ENCODE measurements at regions not wholly inside any gene's neighbourhood (a gene's known extent, or its start where the extent isn't known, plus 50 kb on each side); places are given as distances from the start of the nearest gene placed in this dataset.

- DNase-seq (peak in 1 of 2 donors; percentile 52), ATAC-seq (ENCODE audit: low FRiP score) (peak; percentile 84)
Measured at GRCh38 chr5:56358703-56359681, 125.9 kb upstream of the ANKRD55 start.

GRCh38 chr5:56358046-56358445 is 124.9 kb upstream of the ANKRD55 start:
- no peak for DNase-seq
- 98 to 100% methylated on average over 1 of the region's 1 CpG for WGBS, 2 donors
- no peak overlapping the region for H3K4me3 ChIP-seq (ENCODE audit: low read length in 2 of 2)
- no peak for ATAC-seq (ENCODE audit: low FRiP score)
- H3K9me3 ChIP-seq (ENCODE audit: control insufficient read depth, low read length), result no peaks in the 10 kb centered on the region
- no peaks in the 10 kb centered on the region for H3K27me3 ChIP-seq (ENCODE audit: control insufficient read depth in 1 of 2, insufficient read depth in 2 of 2, low read length in 1 of 2)
- no peaks in the 10 kb centered on the region for H3K36me3 ChIP-seq (ENCODE audit: control insufficient read depth in 1 of 2, insufficient read depth in 2 of 2, low read length in 1 of 2)
- H3K4me1 ChIP-seq (ENCODE audit: control insufficient read depth in 1 of 2, insufficient read depth in 2 of 2, low read length in 2 of 2), result peaks cover 2 to 6% of the 10 kb centered on the region in 2 donors
- no peak overlapping the region for H3K27ac ChIP-seq (ENCODE audit: low read depth in 1 of 2, low read length in 2 of 2)
- intact Hi-C loops (cut with DNase I), result no loop called here

More at GRCh38 chr5:56358703-56359681, 125.9 kb upstream of the ANKRD55 start:
- intact Hi-C loops (cut with DNase I), result no loop called here
- Histone ChIP-seq H3K36me3 (ENCODE audit: control insufficient read depth in 1 of 2, insufficient read depth in 2 of 2, low read length in 1 of 2) (no peaks in the 10 kb centered on the region), H3K27ac (ENCODE audit: low read depth in 1 of 2, low read length in 2 of 2) (peak overlapping the region; percentile 28 to 59), H3K4me3 (ENCODE audit: low read length in 2 of 2) (no peak overlapping the region), H3K4me1 (ENCODE audit: control insufficient read depth in 1 of 2, insufficient read depth in 2 of 2, low read length in 2 of 2) (peaks cover 0 to 6% of the 10 kb centered on the region in 2 donors), H3K27me3 (ENCODE audit: control insufficient read depth in 1 of 2, insufficient read depth in 2 of 2, low read length in 1 of 2) (no peaks in the 10 kb centered on the region), H3K9me3 (ENCODE audit: control insufficient read depth, low read length) (no peaks in the 10 kb centered on the region)
- 5 to 10% methylated on average over 12 of the region's 12 CpGs for WGBS, 2 donors

GRCh38 chr5:56357426-56357825 is 124.3 kb upstream of the ANKRD55 start:
- Histone ChIP-seq H3K9me3 (ENCODE audit: control insufficient read depth, low read length) (no peaks in the 10 kb centered on the region), H3K4me1 (ENCODE audit: control insufficient read depth in 1 of 2, insufficient read depth in 2 of 2, low read length in 2 of 2) (peaks cover 2 to 6% of the 10 kb centered on the region in 2 donors), H3K27ac (ENCODE audit: low read depth in 1 of 2, low read length in 2 of 2) (no peak overlapping the region), H3K27me3 (ENCODE audit: control insufficient read depth in 1 of 2, insufficient read depth in 2 of 2, low read length in 1 of 2) (no peaks in the 10 kb centered on the region), H3K36me3 (ENCODE audit: control insufficient read depth in 1 of 2, insufficient read depth in 2 of 2, low read length in 1 of 2) (no peaks in the 10 kb centered on the region), H3K4me3 (ENCODE audit: low read length in 2 of 2) (no peak overlapping the region)
- intact Hi-C loops (cut with DNase I), result no loop called here
- ATAC-seq (ENCODE audit: low FRiP score) (no peak), DNase-seq (no peak)

GRCh38 chr5:56356836-56357160 is 123.7 kb upstream of the ANKRD55 start:
- Histone ChIP-seq H3K4me3 (ENCODE audit: low read length in 2 of 2) (no peak overlapping the region), H3K4me1 (ENCODE audit: control insufficient read depth in 1 of 2, insufficient read depth in 2 of 2, low read length in 2 of 2) (peaks cover 2 to 6% of the 10 kb centered on the region in 2 donors), H3K27me3 (ENCODE audit: control insufficient read depth in 1 of 2, insufficient read depth in 2 of 2, low read length in 1 of 2) (no peaks in the 10 kb centered on the region), H3K36me3 (ENCODE audit: control insufficient read depth in 1 of 2, insufficient read depth in 2 of 2, low read length in 1 of 2) (no peaks in the 10 kb centered on the region), H3K27ac (ENCODE audit: low read depth in 1 of 2, low read length in 2 of 2) (no peak overlapping the region), H3K9me3 (ENCODE audit: control insufficient read depth, low read length) (no peaks in the 10 kb centered on the region)
- no peak for ATAC-seq (ENCODE audit: low FRiP score)
- no peak for DNase-seq
- intact Hi-C loops (cut with DNase I), result no loop called here

- Histone ChIP-seq H3K9me3 (ENCODE audit: control insufficient read depth, low read length) (no peaks in the 10 kb centered on the region), H3K36me3 (ENCODE audit: control insufficient read depth in 1 of 2, insufficient read depth in 2 of 2, low read length in 1 of 2) (no peaks in the 10 kb centered on the region), H3K4me3 (ENCODE audit: low read length in 2 of 2) (no peak overlapping the region), H3K27me3 (ENCODE audit: control insufficient read depth in 1 of 2, insufficient read depth in 2 of 2, low read length in 1 of 2) (no peaks in the 10 kb centered on the region), H3K4me1 (ENCODE audit: control insufficient read depth in 1 of 2, insufficient read depth in 2 of 2, low read length in 2 of 2) (peaks cover 4 to 6% of the 10 kb centered on the region in 2 donors), H3K27ac (ENCODE audit: low read depth in 1 of 2, low read length in 2 of 2) (no peak overlapping the region)
- intact Hi-C loops (cut with DNase I), result no loop called here
- 66 to 69% methylated on average over 6 of the region's 6 CpGs for WGBS, 2 donors
- ATAC-seq (ENCODE audit: low FRiP score), result no peak
- DNase-seq, result no peak
Measured at GRCh38 chr5:56356121-56356835, 123.1 kb upstream of the ANKRD55 start.

GRCh38 chr5:56354836-56355235 is 121.7 kb upstream of the ANKRD55 start:
- Histone ChIP-seq H3K4me3 (ENCODE audit: low read length in 2 of 2) (no peak overlapping the region), H3K4me1 (ENCODE audit: control insufficient read depth in 1 of 2, insufficient read depth in 2 of 2, low read length in 2 of 2) (peaks cover 4 to 6% of the 10 kb centered on the region in 2 donors), H3K27ac (ENCODE audit: low read depth in 1 of 2, low read length in 2 of 2) (no peak overlapping the region), H3K36me3 (ENCODE audit: control insufficient read depth in 1 of 2, insufficient read depth in 2 of 2, low read length in 1 of 2) (no peaks in the 10 kb centered on the region), H3K27me3 (ENCODE audit: control insufficient read depth in 1 of 2, insufficient read depth in 2 of 2, low read length in 1 of 2) (no peaks in the 10 kb centered on the region), H3K9me3 (ENCODE audit: control insufficient read depth, low read length) (no peaks in the 10 kb centered on the region)
- DNase-seq (no peak), ATAC-seq (ENCODE audit: low FRiP score) (no peak)
- intact Hi-C loops (cut with DNase I), result no loop called here
- WGBS, 2 donors, result 87 to 96% methylated on average over 4 of the region's 4 CpGs

- no peak overlapping the region for H3K4me3 ChIP-seq (ENCODE audit: low read length in 2 of 2)
- H3K36me3 ChIP-seq (ENCODE audit: control insufficient read depth in 1 of 2, insufficient read depth in 2 of 2, low read length in 1 of 2), result no peaks in the 10 kb centered on the region
- peaks cover 2 to 4% of the 10 kb centered on the region in 2 donors for H3K4me1 ChIP-seq (ENCODE audit: control insufficient read depth in 1 of 2, insufficient read depth in 2 of 2, low read length in 2 of 2)
- DNase-seq (no peak), ATAC-seq (ENCODE audit: low FRiP score) (no peak)
- intact Hi-C loops (cut with DNase I), result no loop called here
- H3K27ac ChIP-seq (ENCODE audit: low read depth in 1 of 2, low read length in 2 of 2), result no peak overlapping the region
- WGBS, 2 donors, result 52% methylated on average over 4 of the region's 4 CpGs
- H3K9me3 ChIP-seq (ENCODE audit: control insufficient read depth, low read length), result no peaks in the 10 kb centered on the region
- no peaks in the 10 kb centered on the region for H3K27me3 ChIP-seq (ENCODE audit: control insufficient read depth in 1 of 2, insufficient read depth in 2 of 2, low read length in 1 of 2)
Measured at GRCh38 chr5:56352808-56353590, 119.9 kb upstream of the ANKRD55 start.

GRCh38 chr5:56350597-56351170 is 117.6 kb upstream of the ANKRD55 start:
- H3K27ac ChIP-seq (ENCODE audit: low read depth in 1 of 2, low read length in 2 of 2), result no peak overlapping the region

More at GRCh38 chr5:56350597-56351170, 117.6 kb upstream of the ANKRD55 start:
- H3K36me3 ChIP-seq (ENCODE audit: control insufficient read depth in 1 of 2, insufficient read depth in 2 of 2, low read length in 1 of 2), result no peaks in the 10 kb centered on the region
- H3K27me3 ChIP-seq (ENCODE audit: control insufficient read depth in 1 of 2, insufficient read depth in 2 of 2, low read length in 1 of 2), result no peaks in the 10 kb centered on the region
- peaks cover 0 to 4% of the 10 kb centered on the region in 2 donors for H3K4me1 ChIP-seq (ENCODE audit: control insufficient read depth in 1 of 2, insufficient read depth in 2 of 2, low read length in 2 of 2)
- peak; percentile 84 for ATAC-seq (ENCODE audit: low FRiP score)
- intact Hi-C loops (cut with DNase I), result no loop called here
- WGBS, 2 donors, result 31% methylated on average over 5 of the region's 5 CpGs
- no peak overlapping the region for H3K4me3 ChIP-seq (ENCODE audit: low read length in 2 of 2)
- H3K9me3 ChIP-seq (ENCODE audit: control insufficient read depth, low read length), result no peaks in the 10 kb centered on the region
- DNase-seq, result peak; percentile 72 to 85
